MM.1S (cell line): ENCODE measurements at regions not wholly inside any gene's neighbourhood (a gene's known extent, or its start where the extent isn't known, plus 50 kb on each side); places are given as distances from the start of the nearest gene placed in this dataset.
"Not testable (repeated sequence)": the region's sequence is repeated elsewhere in the genome, so short reads cannot be mapped to it uniquely, and the experiment has no call there.

Source experiments
- DNase-seq: peaks from one replicate; pipeline ENCODE4 v3.0.0-alpha.2; 2015
- H2AFZ ChIP-seq: fragments of 300-600 bp; sonication (generic); 2 replicates; pipeline ENCODE4 v1.6.0; 2016; ENCODE audit warnings: antibody characterized with exemption, low read length
- H3F3A ChIP-seq: fragments of 300-600 bp; sonication (generic); 2 replicates; pipeline ENCODE4 v1.6.1; 2016; ENCODE audit warnings: mild to moderate bottlenecking, antibody characterized with exemption, low read length, moderate library complexity, mixed read lengths; ENCODE audit not compliant: insufficient read depth
- H3K27ac ChIP-seq: fragments of 300-600 bp; sonication (generic); 2 replicates; pipeline ENCODE4 v1.5.1; 2016; ENCODE audit warnings: mild to moderate bottlenecking, low read length
- H3K27me3 ChIP-seq: fragments of 300-600 bp; sonication (generic); replicated peaks from 2 replicates; pipeline ENCODE4 v1.6.0; 2016; ENCODE audit warnings: low read length; ENCODE audit not compliant: insufficient read depth
- H3K36me3 ChIP-seq: fragments of 300-600 bp; sonication (generic); replicated peaks from 2 replicates; pipeline ENCODE4 v1.6.1; 2016; ENCODE audit warnings: mild to moderate bottlenecking, low read length, mixed read lengths; ENCODE audit not compliant: insufficient read depth
- H3K4me1 ChIP-seq: fragments of 300-600 bp; sonication (generic); 2 replicates; pipeline ENCODE4 v1.6.1; 2016; ENCODE audit warnings: low read length, mixed read lengths
- H3K4me2 ChIP-seq: fragments of 300-600 bp; sonication (generic); 2 replicates; pipeline ENCODE4 v1.6.0; 2016; ENCODE audit warnings: low read depth, low read length
- H3K4me3 ChIP-seq: fragments of 300-600 bp; sonication (generic); 2 replicates; pipeline ENCODE4 v1.5.1; 2016; ENCODE audit warnings: low read length, mixed read lengths
- H3K79me2 ChIP-seq: fragments of 300-600 bp; sonication (generic); 2 replicates; pipeline ENCODE4 v1.6.1; 2016; ENCODE audit warnings: mixed run types, low read length, mixed read lengths
- H3K9ac ChIP-seq: fragments of 300-600 bp; sonication (generic); 2 replicates; pipeline ENCODE4 v1.6.1; 2016; ENCODE audit warnings: low read length, mixed read lengths
- H3K9me2 ChIP-seq: fragments of 300-600 bp; sonication (generic); replicated peaks from 2 replicates; pipeline ENCODE4 v1.6.1; 2016; ENCODE audit warnings: mild to moderate bottlenecking, low read length, mixed read lengths; ENCODE audit not compliant: insufficient read depth
- H3K9me3 ChIP-seq: fragments of 300-600 bp; sonication (generic); replicated peaks from 2 replicates; pipeline ENCODE4 v1.6.1; 2016; ENCODE audit warnings: mild to moderate bottlenecking, low read length, mixed read lengths; ENCODE audit not compliant: insufficient read depth
- H4K20me1 ChIP-seq: fragments of 300-600 bp; sonication (generic); 2 replicates; pipeline ENCODE4 v1.6.1; 2016; ENCODE audit warnings: mild to moderate bottlenecking, low read length, moderate library complexity, mixed read lengths; ENCODE audit not compliant: insufficient read depth
- CTCF ChIP-seq: fragments of 300-600 bp; sonication (generic); IDR thresholded peaks from 2 replicates; pipeline ENCODE4 v1.5.1; 2016; ENCODE audit warnings: antibody characterized with exemption, low read length, mixed read lengths
- EZH2 ChIP-seq: fragments of 300-600 bp; sonication (generic); optimal IDR thresholded peaks from 2 replicates; pipeline ENCODE3; 2017; ENCODE audit warnings: low read depth, mild to moderate bottlenecking, antibody characterized with exemption, low read length, mixed read lengths
- EZH2phosphoT487 ChIP-seq: fragments of 300-600 bp; sonication (generic); IDR thresholded peaks from 2 replicates; pipeline ENCODE4 v1.6.1; 2018; ENCODE audit warnings: antibody characterized with exemption, low read length

DNA sequence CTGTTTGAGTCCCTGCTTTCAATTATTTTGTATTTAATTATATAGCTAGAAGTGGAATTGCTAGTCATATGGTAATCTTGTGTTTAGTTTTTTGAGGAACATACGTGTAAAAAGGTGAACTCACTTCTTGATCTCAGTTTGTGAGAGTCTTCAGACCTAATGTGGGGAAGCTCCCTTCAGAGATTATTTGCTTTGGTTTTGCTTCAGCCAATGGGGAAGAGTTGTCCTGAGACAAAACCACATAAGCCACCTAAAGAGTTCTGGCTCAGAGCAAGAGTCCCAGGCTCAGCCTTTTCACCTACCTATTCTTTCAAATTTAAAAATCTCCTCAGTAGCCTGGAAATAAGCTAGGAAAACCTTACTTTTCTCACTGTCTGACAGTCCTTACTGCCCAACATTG is 138.4 kb downstream of the UCK2 start:
- no peak overlapping the region for H2AFZ ChIP-seq
- no peak overlapping the region for H3K27ac ChIP-seq
- no peaks in the 10 kb centered on the region for H3K4me1 ChIP-seq
- H3K9me3 ChIP-seq, result no peaks in the 10 kb centered on the region
- no peak for DNase-seq
- H3K4me2 ChIP-seq, result no peak overlapping the region
- H3K9ac ChIP-seq, result no peak overlapping the region
- H3K79me2 ChIP-seq, result no peaks in the 10 kb centered on the region
- H3K9me2 ChIP-seq, result no peaks in the 10 kb centered on the region
- no peaks in the 10 kb centered on the region for H3F3A ChIP-seq
- no peak overlapping the region for H3K4me3 ChIP-seq
- no peaks in the 10 kb centered on the region for H4K20me1 ChIP-seq
- no peaks in the 10 kb centered on the region for H3K27me3 ChIP-seq
- TF ChIP-seq CTCF, result no peak
- no peak for TF ChIP-seq EZH2phosphoT487
- TF ChIP-seq EZH2, result no peak
- H3K36me3 ChIP-seq, result no peaks in the 10 kb centered on the region

GRCh38 chr1:165969366-165969765 is 142.0 kb downstream of the UCK2 start:
- H3K4me2 ChIP-seq, H4K20me1 ChIP-seq, H3K27me3 ChIP-seq, H2AFZ ChIP-seq, H3K9ac ChIP-seq, H3K36me3 ChIP-seq, H3K9me2 ChIP-seq, H3K79me2 ChIP-seq, H3K4me3 ChIP-seq, H3K9me3 ChIP-seq, H3F3A ChIP-seq, H3K4me1 ChIP-seq, DNase-seq, H3K27ac ChIP-seq: not testable (repeated sequence)

DNA sequence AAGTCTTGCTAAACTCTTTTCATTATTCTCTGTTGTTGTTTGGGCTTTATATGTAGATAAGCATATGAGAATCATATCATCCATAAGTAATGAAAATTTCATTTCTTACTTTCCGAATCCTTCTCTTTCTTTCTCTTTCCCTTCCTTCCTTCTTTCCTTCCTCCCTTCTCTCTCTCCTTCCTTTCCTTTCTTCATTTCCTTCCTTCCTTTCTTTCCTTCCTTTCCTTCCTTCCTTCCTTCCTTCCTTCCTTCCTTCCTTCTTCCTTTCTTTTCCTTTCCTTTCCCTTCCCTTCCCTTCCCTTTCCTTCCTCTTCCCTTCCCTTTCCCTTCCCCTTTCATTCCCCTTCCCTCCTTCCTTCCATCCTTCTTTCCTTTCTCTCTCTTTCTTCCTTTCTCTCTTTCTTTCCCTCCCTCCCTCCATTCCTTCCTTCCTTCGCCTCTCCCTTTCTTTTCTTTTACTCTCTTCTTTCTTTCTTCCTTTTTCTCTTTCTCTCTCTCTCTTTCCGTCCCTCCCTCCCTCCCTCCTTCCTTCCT is 147.3 kb downstream of the UCK2 start:
- H3K36me3 ChIP-seq, result no peaks in the 10 kb centered on the region
- H3K4me1 ChIP-seq, result no peaks in the 10 kb centered on the region
- no peak overlapping the region for H3K9ac ChIP-seq
- no peak for TF ChIP-seq EZH2
- no peak for TF ChIP-seq CTCF
- TF ChIP-seq EZH2phosphoT487, result no peak
- H3K9me2 ChIP-seq, result no peaks in the 10 kb centered on the region
- H3K9me3 ChIP-seq, result no peaks in the 10 kb centered on the region
- H2AFZ ChIP-seq, result no peak overlapping the region
- no peak for DNase-seq
- H3K4me2 ChIP-seq, result no peak overlapping the region
- H3K27ac ChIP-seq, result no peak overlapping the region
- H3K79me2 ChIP-seq, result no peaks in the 10 kb centered on the region
- no peak overlapping the region for H3K4me3 ChIP-seq
- H3K27me3 ChIP-seq, result no peaks in the 10 kb centered on the region
- H4K20me1 ChIP-seq, result no peaks in the 10 kb centered on the region
- H3F3A ChIP-seq, result no peaks in the 10 kb centered on the region

DNA sequence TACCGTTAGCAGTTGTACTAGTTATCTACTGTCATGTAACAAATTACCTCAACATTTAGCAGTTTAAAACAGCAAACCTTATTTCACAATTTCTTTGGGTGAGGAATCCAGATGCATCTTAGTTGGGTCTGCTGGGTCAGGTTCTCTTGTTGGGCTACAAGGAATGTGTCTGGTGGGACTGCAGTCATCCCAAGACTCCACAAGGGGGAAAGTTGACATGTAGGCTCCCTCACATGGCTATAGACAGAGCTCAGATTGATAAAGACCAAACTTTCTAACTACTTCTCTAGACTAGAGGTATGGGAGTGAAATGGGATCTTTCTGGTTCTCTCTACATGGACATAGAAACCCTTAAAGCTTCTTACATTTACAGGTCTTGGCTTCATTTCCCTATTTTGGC is 160.9 kb downstream of the UCK2 start:
- Histone ChIP-seq H3K36me3 (no peaks in the 10 kb centered on the region), H3K9me2 (no peaks in the 10 kb centered on the region), H3K9ac (no peak overlapping the region), H3K4me1 (no peaks in the 10 kb centered on the region), H3F3A (no peaks in the 10 kb centered on the region), H3K27ac (no peak overlapping the region), H3K27me3 (no peaks in the 10 kb centered on the region), H2AFZ (no peak overlapping the region), H4K20me1 (no peaks in the 10 kb centered on the region), H3K79me2 (no peaks in the 10 kb centered on the region), H3K9me3 (no peaks in the 10 kb centered on the region), H3K4me3 (no peak overlapping the region), H3K4me2 (no peak overlapping the region)
- TF ChIP-seq CTCF, result no peak
- no peak for TF ChIP-seq EZH2phosphoT487
- TF ChIP-seq EZH2, result no peak
- no peak for DNase-seq
